ENCODE measurements at regions not wholly inside any gene's neighbourhood (a gene's known extent, or its start where the extent isn't known, plus 50 kb on each side); places are given as distances from the start of the nearest gene placed in this dataset.

- TF ChIP-seq SPI1 (IDR thresholded peaks at IDR 0.05; ENCODE audit: low read depth, low read length) = no peak
- no peak for TF ChIP-seq POLR2AphosphoS5 (IDR thresholded peaks at IDR 0.05; ENCODE audit: low read depth, low read length)
These were observed 131.1 kb downstream of the GLUL start for GRCh38 chr1:182260516-182260915.
